Esophagus muscularis mucosa (tissue), 4 donors: ENCODE measurements at regions not wholly inside any gene's neighbourhood (a gene's known extent, or its start where the extent isn't known, plus 50 kb on each side); places are given as distances from the start of the nearest gene placed in this dataset.

Source experiments
- CTCF ChIP-seq, 3 experiments: fragments of 200-600 bp in 2 of 3; fragments of 450-650 bp in 1 of 3; sonication (generic) in 2 of 3; IDR thresholded peaks; one replicate each; pipeline ENCODE4 v1.5.1; 2017 to 2019; ENCODE audit warnings: antibody characterized with exemption in 3 of 3, mild to moderate bottlenecking in 2 of 3, moderate library complexity in 1 of 3
- EP300 ChIP-seq: sonication (generic); formaldehyde crosslinking; IDR thresholded peaks from one replicate; pipeline ENCODE4 v1.6.1; 2017; ENCODE audit warnings: antibody characterized with exemption
- POLR2AphosphoS5 ChIP-seq, 2 donors: sonication (generic); formaldehyde crosslinking; IDR thresholded peaks; one replicate each; pipeline ENCODE4 v1.6.1; 2017; ENCODE audit warnings: antibody characterized with exemption in 2 of 2

DNA sequence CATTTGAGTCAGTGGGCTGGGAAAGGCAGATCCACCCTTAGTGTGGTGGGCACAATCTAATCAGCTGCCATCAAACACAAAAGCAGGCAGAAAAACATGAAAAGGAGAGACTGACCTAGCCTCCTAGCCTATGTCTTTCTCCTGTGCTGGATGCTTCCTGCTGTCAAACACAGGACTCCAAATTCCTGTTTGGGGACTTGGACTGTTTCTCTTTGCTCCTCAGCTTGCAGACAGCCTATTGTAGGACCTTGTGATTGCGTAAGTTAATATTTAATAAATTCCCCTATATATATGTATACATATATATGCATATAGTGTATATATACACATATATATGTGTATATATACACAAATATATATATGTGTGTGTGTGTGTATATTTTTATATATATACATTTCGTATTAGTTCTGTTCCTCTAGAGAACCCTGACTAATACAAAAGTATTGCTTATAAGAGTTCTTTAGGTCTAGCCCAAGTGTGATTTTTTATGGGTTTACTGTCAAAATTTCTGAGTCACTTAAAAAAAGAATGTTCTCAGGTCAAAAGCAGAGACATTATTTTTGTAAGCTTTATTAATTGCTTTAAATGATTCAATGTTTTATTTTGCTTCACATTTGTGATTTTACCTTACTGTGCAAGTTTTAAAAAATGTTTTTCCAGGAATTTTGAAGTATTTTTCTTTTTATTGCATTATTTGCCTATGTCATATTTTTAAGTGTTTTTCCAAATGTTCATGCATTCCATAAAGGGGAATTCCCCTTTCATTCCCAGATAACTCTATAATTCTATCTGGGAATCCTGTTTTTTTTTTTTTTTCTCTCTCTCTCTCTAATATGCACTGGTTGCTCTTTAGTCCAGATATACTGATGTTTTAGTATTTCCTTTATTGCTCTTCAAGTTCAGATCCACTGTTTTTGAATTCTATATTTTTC, 92.1 kb upstream of the ADAMTS5 start:
- TF ChIP-seq CTCF (IDR thresholded peaks at IDR 0.05) (no peak), POLR2AphosphoS5 (IDR thresholded peaks at IDR 0.05) (no peak), EP300 (no peak)
